DND-41 (cell line): ENCODE measurements at regions not wholly inside any gene's neighbourhood (a gene's known extent, or its start where the extent isn't known, plus 50 kb on each side); places are given as distances from the start of the nearest gene placed in this dataset.

Experiments
- ATAC-seq: fragments of 200-7000 bp; cut with Tn5 transposase; 3 replicates; pipeline ENCODE4 v1.9.1; 2021; ENCODE audit warnings: low read depth; ENCODE audit not compliant: insufficient read depth
- DNase-seq: peaks from one replicate; pipeline ENCODE4 v3.0.0-alpha.2; 2020
- H2AFZ ChIP-seq: 2 replicates; pipeline ENCODE4 v1.6.0; 2012; ENCODE audit warnings: low read depth, low read length
- H3K27ac ChIP-seq: 2 replicates; pipeline ENCODE4 v1.5.1; 2012; ENCODE audit warnings: low read length, inconsistent platforms
- H3K27me3 ChIP-seq: fragments of 200-600 bp; sonication (generic); 2 replicates; pipeline ENCODE4 v1.6.0; 2012; ENCODE audit warnings: low read length, mild to moderate bottlenecking, inconsistent platforms; ENCODE audit not compliant: insufficient read depth, poor library complexity
- H3K36me3 ChIP-seq: 2 replicates; pipeline ENCODE4 v1.5.1; 2012; ENCODE audit warnings: low read length, inconsistent platforms; ENCODE audit not compliant: insufficient read depth
- H3K4me1 ChIP-seq: 2 replicates; pipeline ENCODE4 v1.5.1; 2012; ENCODE audit warnings: mild to moderate bottlenecking, low read length; ENCODE audit not compliant: insufficient read depth
- H3K4me2 ChIP-seq: 2 replicates; pipeline ENCODE4 v1.6.0; 2012; ENCODE audit warnings: mild to moderate bottlenecking, moderate library complexity, low read length, inconsistent platforms; ENCODE audit not compliant: insufficient read depth
- H3K4me3 ChIP-seq, 2 experiments: fragments of 200-600 bp in 1 of 2; shearing (Covaris generic) in 1 of 2; 2 replicates each; pipeline ENCODE4 v1.5.1; 2012 to 2016; ENCODE audit warnings: inconsistent platforms in 2 of 2, low read length in 2 of 2, mild to moderate bottlenecking in 2 of 2, low read depth in 1 of 2, moderate library complexity in 1 of 2
- H3K79me2 ChIP-seq: 2 replicates; pipeline ENCODE4 v1.6.0; 2012; ENCODE audit warnings: low read length, inconsistent platforms; ENCODE audit not compliant: insufficient read depth
- H3K9ac ChIP-seq: 2 replicates; pipeline ENCODE4 v1.6.0; 2012; ENCODE audit warnings: low read depth, mild to moderate bottlenecking, inconsistent platforms, low read length, moderate library complexity
- H3K9me3 ChIP-seq: 2 replicates; pipeline ENCODE4 v1.5.1; 2012; ENCODE audit warnings: low read length, moderate library complexity, mild to moderate bottlenecking, inconsistent platforms; ENCODE audit not compliant: insufficient read depth, severe bottlenecking
- H4K20me1 ChIP-seq: 2 replicates; pipeline ENCODE4 v1.6.0; 2012; ENCODE audit warnings: low read length; ENCODE audit not compliant: insufficient read depth
- CTCF ChIP-seq: IDR thresholded peaks from 2 replicates; pipeline ENCODE4 v1.5.1; 2012; ENCODE audit warnings: borderline replicate concordance, low read length, moderate library complexity, mild to moderate bottlenecking; ENCODE audit not compliant: poor library complexity, severe bottlenecking; ENCODE audit errors: extremely low read depth
- EZH2 ChIP-seq: IDR thresholded peaks from 3 replicates; pipeline ENCODE4 v1.6.1; 2012; ENCODE audit warnings: borderline replicate concordance, low read depth, mild to moderate bottlenecking, moderate library complexity, low read length, inconsistent platforms; ENCODE audit not compliant: severe bottlenecking

- TF ChIP-seq EZH2 (no peak), CTCF (no peak)
- Histone ChIP-seq H3K9me3 (no peaks in the 10 kb centered on the region), H3K4me1 (no peaks in the 10 kb centered on the region), H3K79me2 (no peaks in the 10 kb centered on the region), H3K9ac (no peak overlapping the region), H3K27me3 (no peaks in the 10 kb centered on the region), H3K4me3 (no peak overlapping the region), H2AFZ (no peak overlapping the region), H3K27ac (no peak overlapping the region), H3K36me3 (no peaks in the 10 kb centered on the region), H4K20me1 (no peaks in the 10 kb centered on the region), H3K4me2 (no peak overlapping the region)
- DNase-seq (no peak), ATAC-seq (no peak)
Observed at GRCh38 chr10:9656996-9657395, 1360.7 kb upstream of the CELF2 start.

GRCh38 chr10:9657530-9657929 lies 1360.1 kb upstream of the CELF2 start:
- H3K9me3 ChIP-seq = no peaks in the 10 kb centered on the region
- no peak overlapping the region for H3K4me3 ChIP-seq
- no peaks in the 10 kb centered on the region for H3K79me2 ChIP-seq
- H3K9ac ChIP-seq = no peak overlapping the region
- no peaks in the 10 kb centered on the region for H3K27me3 ChIP-seq
- H3K4me1 ChIP-seq = no peaks in the 10 kb centered on the region
- TF ChIP-seq EZH2 (no peak), CTCF (no peak)
- H3K4me2 ChIP-seq = no peak overlapping the region
- no peak overlapping the region for H3K27ac ChIP-seq
- no peaks in the 10 kb centered on the region for H3K36me3 ChIP-seq
- no peaks in the 10 kb centered on the region for H4K20me1 ChIP-seq
- ATAC-seq (no peak), DNase-seq (no peak)
- H2AFZ ChIP-seq = no peak overlapping the region; the same call in 1 of the 2 replicates

- Histone ChIP-seq H3K27ac (no peak overlapping the region), H3K4me3 (no peak overlapping the region), H3K36me3 (no peaks in the 10 kb centered on the region), H3K9ac (no peak overlapping the region), H3K27me3 (no peaks in the 10 kb centered on the region), H4K20me1 (no peaks in the 10 kb centered on the region), H3K4me1 (no peaks in the 10 kb centered on the region), H2AFZ (no peak overlapping the region), H3K79me2 (no peaks in the 10 kb centered on the region), H3K4me2 (no peak overlapping the region), H3K9me3 (no peaks in the 10 kb centered on the region)
- TF ChIP-seq CTCF = no peak
- TF ChIP-seq EZH2 = no peak
- DNase-seq = no peak
- ATAC-seq = no peak
Observed at GRCh38 chr10:9668411-9668810, 1349.3 kb upstream of the CELF2 start.

- H3K27ac ChIP-seq = no peak overlapping the region
- no peaks in the 10 kb centered on the region for H3K4me1 ChIP-seq
- TF ChIP-seq CTCF = no peak
- no peak for TF ChIP-seq EZH2
- no peak overlapping the region for H3K4me2 ChIP-seq
- no peaks in the 10 kb centered on the region for H3K27me3 ChIP-seq
- H2AFZ ChIP-seq = no peak overlapping the region
- no peaks in the 10 kb centered on the region for H3K79me2 ChIP-seq
- ATAC-seq (no peak), DNase-seq (no peak)
- no peaks in the 10 kb centered on the region for H3K36me3 ChIP-seq
- no peak overlapping the region for H3K4me3 ChIP-seq
- H3K9ac ChIP-seq = no peak overlapping the region
- no peaks in the 10 kb centered on the region for H3K9me3 ChIP-seq
- no peaks in the 10 kb centered on the region for H4K20me1 ChIP-seq
Observed at GRCh38 chr10:9670911-9671310, 1346.8 kb upstream of the CELF2 start.
